Suprapubic skin (tissue), 3 donors: ENCODE measurements at regions not wholly inside any gene's neighbourhood (a gene's known extent, or its start where the extent isn't known, plus 50 kb on each side); places are given as distances from the start of the nearest gene placed in this dataset.

Experiments used
- CTCF ChIP-seq, 2 donors: fragments of 200-600 bp in 1 of 2; fragments of 450-650 bp in 1 of 2; sonication (generic) in 1 of 2; IDR thresholded peaks; one replicate each; pipeline ENCODE4 v1.5.1; 2016 to 2019; ENCODE audit warnings: antibody characterized with exemption in 2 of 2, mild to moderate bottlenecking in 1 of 2, moderate library complexity in 1 of 2
- POLR2A ChIP-seq, 2 donors: fragments of 450-650 bp; IDR thresholded peaks; one replicate each; pipeline ENCODE4 v1.6.1; 2017; ENCODE audit warnings: antibody characterized with exemption in 2 of 2, mild to moderate bottlenecking in 2 of 2, moderate library complexity in 2 of 2

- no peak for TF ChIP-seq POLR2A (IDR thresholded peaks at IDR 0.05)
- no peak for TF ChIP-seq CTCF (IDR thresholded peaks at IDR 0.05)
Observed at GRCh38 chr6:168163096-168163731, 84.2 kb upstream of the FRMD1 start.
